ENCODE measurements at regions not wholly inside any gene's neighbourhood (a gene's known extent, or its start where the extent isn't known, plus 50 kb on each side); places are given as distances from the start of the nearest gene placed in this dataset.

DNA sequence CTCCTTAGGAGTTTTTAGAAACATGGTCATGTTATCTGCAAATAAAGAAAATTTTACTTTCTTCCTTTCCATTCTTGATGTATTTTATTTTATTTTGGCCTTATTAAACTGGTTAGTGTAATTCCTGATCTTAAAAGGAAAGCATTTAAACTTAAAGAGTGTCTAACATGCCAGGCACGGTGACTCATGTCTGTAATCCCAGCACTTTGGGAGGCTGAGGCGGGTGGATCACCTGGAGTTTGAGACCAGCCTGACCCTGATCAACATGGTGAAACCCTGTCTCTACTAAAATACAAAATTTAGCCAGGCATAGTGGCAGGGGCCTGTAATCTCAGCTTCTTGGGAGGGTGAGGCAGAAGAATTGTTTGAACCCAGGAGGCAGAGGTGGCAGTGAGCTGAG lies 281.3 kb downstream of the PTTG2 start:
- TF ChIP-seq, protein P1, sequence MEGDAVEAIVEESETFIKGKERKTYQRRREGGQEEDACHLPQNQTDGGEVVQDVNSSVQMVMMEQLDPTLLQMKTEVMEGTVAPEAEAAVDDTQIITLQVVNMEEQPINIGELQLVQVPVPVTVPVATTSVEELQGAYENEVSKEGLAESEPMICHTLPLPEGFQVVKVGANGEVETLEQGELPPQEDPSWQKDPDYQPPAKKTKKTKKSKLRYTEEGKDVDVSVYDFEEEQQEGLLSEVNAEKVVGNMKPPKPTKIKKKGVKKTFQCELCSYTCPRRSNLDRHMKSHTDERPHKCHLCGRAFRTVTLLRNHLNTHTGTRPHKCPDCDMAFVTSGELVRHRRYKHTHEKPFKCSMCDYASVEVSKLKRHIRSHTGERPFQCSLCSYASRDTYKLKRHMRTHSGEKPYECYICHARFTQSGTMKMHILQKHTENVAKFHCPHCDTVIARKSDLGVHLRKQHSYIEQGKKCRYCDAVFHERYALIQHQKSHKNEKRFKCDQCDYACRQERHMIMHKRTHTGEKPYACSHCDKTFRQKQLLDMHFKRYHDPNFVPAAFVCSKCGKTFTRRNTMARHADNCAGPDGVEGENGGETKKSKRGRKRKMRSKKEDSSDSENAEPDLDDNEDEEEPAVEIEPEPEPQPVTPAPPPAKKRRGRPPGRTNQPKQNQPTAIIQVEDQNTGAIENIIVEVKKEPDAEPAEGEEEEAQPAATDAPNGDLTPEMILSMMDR (IDR thresholded peaks at IDR 0.05; ENCODE audit: poor library complexity, severe bottlenecking), result no peak
- ATAC-seq (ENCODE audit: low read depth), result no peak
- no peak for DNase-seq (ENCODE audit: low spot score)
- H3K36me3 ChIP-seq (ENCODE audit: low read depth), result no peaks in the 10 kb centered on the region
- no peaks in the 10 kb centered on the region for H3K9me3 ChIP-seq (ENCODE audit: severe bottlenecking)
- H3K27ac ChIP-seq (ENCODE audit: poor library complexity, severe bottlenecking), result no peak overlapping the region
- no peaks in the 10 kb centered on the region for H3K27me3 ChIP-seq (ENCODE audit: insufficient read depth, poor library complexity, severe bottlenecking)
- no peak overlapping the region for H3K4me3 ChIP-seq (ENCODE audit: severe bottlenecking)
- peaks cover 16% of the 10 kb centered on the region for H3K4me1 ChIP-seq (ENCODE audit: insufficient read depth, poor library complexity, severe bottlenecking)

DNA sequence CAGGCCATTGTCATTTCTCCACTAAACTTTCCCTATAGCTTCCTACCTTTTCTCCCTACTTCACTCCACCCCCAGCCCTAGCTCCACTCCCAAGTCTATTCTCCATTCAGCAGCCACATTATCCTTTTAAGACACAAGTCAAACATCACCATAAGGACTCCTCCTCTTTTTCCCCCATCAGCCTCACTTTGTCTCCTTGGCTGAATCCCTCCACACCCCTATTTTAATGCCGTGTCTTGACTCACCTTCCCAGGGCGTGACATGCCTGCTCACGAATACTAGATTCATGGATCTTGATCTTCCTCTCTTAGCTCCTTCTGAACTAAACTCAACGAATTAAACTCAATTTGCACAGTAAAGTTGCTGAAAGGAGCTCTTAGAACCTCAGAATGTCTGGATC lies 281.9 kb downstream of the PTTG2 start:
- ATAC-seq (ENCODE audit: low read depth) (no peak), DNase-seq (ENCODE audit: low spot score) (no peak)
- H3K36me3 ChIP-seq (ENCODE audit: low read depth), result no peaks in the 10 kb centered on the region
- no peaks in the 10 kb centered on the region for H3K27me3 ChIP-seq (ENCODE audit: insufficient read depth, poor library complexity, severe bottlenecking)
- H3K9me3 ChIP-seq (ENCODE audit: severe bottlenecking), result no peaks in the 10 kb centered on the region
- H3K4me3 ChIP-seq (ENCODE audit: severe bottlenecking), result no peak overlapping the region
- TF ChIP-seq, protein P1 (IDR thresholded peaks at IDR 0.05; ENCODE audit: poor library complexity, severe bottlenecking), result no peak
- H3K27ac ChIP-seq (ENCODE audit: poor library complexity, severe bottlenecking), result no peak overlapping the region
- peaks cover 11% of the 10 kb centered on the region for H3K4me1 ChIP-seq (ENCODE audit: insufficient read depth, poor library complexity, severe bottlenecking)

DNA sequence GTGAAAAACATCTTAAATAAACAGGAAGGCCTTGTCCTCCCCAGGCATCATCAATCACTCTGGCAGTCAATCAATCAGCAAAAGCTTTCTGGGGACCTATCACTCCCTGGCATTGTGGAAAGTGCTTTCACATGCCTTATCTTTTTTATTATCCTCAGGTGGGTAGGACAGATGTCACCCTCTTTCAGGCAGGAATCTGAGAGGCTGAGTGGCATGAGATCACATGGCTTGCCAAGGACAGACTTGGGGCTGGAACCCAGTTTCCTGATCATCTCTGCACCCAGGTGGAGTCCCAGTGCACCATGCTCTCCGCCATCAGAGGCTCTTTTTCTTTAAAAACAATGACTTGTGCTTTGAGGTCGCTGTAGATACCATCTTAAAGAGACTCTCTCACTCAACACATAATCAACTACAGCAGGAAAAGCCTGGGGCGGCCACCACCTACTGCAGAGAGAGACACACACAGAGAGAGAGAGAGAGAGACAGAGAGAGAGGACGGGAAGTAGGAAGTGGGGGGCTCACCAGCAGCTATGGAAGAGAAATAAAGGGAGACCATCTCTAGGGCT lies 282.7 kb downstream of the PTTG2 start:
- H3K27me3 ChIP-seq (ENCODE audit: insufficient read depth, poor library complexity, severe bottlenecking), result no peaks in the 10 kb centered on the region
- DNase-seq (ENCODE audit: low spot score) (no peak), ATAC-seq (ENCODE audit: low read depth) (no peak)
- no peak overlapping the region for H3K27ac ChIP-seq (ENCODE audit: poor library complexity, severe bottlenecking)
- peaks cover 5% of the 10 kb centered on the region for H3K4me1 ChIP-seq (ENCODE audit: insufficient read depth, poor library complexity, severe bottlenecking)
- TF ChIP-seq, protein P1 (IDR thresholded peaks at IDR 0.05; ENCODE audit: poor library complexity, severe bottlenecking), result no peak
- no peak overlapping the region for H3K4me3 ChIP-seq (ENCODE audit: severe bottlenecking)
- H3K9me3 ChIP-seq (ENCODE audit: severe bottlenecking), result no peaks in the 10 kb centered on the region
- H3K36me3 ChIP-seq (ENCODE audit: low read depth), result no peaks in the 10 kb centered on the region

DNA sequence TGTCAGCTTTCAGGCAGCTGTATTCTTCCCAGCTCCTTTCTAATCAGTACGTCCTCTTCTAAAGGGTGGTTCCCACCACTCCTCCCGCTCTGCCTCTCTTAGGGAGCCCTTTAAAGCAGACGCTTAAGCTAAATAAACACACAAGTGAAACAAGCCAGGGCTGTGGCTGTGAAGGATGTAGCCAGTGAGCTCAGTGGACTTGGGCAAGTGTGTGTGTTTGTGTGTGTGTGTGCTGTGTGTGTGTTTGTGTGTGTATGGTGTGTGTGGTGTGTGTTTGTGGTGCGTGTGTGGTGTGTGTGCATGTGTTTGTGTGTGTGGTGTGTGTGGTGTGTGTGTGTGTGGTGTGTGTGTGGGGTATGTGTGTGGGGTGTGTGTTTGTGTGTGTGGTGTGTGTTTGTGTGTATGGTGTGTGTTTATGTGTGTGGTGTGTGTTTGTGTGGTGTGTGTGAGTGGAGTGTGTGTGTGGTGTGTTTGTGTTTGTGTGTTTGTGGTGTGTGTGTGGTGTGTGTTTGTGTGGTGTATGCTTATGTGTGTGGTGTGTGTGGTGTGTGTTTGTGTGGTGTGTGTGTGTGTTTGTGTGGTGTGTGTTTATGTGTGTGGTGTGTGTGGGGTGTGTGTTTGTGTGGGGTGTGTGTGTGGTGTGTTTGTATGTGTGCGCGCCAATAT lies 283.3 kb downstream of the PTTG2 start:
- DNase-seq (ENCODE audit: low spot score), result no peak
- no peak overlapping the region for H3K4me3 ChIP-seq (ENCODE audit: severe bottlenecking)
- TF ChIP-seq, protein P1 (IDR thresholded peaks at IDR 0.05; ENCODE audit: poor library complexity, severe bottlenecking), result no peak
- H3K4me1 ChIP-seq (ENCODE audit: insufficient read depth, poor library complexity, severe bottlenecking), result peaks cover 5% of the 10 kb centered on the region
- no peak for ATAC-seq (ENCODE audit: low read depth)
- H3K36me3 ChIP-seq (ENCODE audit: low read depth), result no peaks in the 10 kb centered on the region
- no peaks in the 10 kb centered on the region for H3K9me3 ChIP-seq (ENCODE audit: severe bottlenecking)
- H3K27me3 ChIP-seq (ENCODE audit: insufficient read depth, poor library complexity, severe bottlenecking), result no peaks in the 10 kb centered on the region
- no peak overlapping the region for H3K27ac ChIP-seq (ENCODE audit: poor library complexity, severe bottlenecking)

DNA sequence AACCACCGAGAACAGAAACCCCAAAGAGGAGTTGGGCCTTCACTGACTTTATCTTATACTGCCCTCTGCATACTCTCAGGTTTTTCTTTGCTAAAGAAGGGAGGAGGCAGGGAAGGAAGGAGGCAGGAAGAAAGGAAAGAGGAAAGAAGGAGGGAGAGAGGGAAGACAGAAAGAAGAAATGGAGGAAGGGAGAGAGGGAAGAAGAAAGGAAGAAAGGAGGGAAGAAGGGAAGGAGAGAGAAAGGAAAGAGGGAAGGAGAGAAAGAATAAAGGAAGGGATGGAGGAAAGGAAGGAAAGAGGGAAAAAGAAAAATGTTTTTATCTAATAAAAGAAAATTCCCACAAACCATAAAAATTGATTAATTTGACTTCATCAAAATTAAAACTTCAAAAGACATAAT lies 294.6 kb downstream of the PTTG2 start:
- H3K27me3 ChIP-seq (ENCODE audit: insufficient read depth, poor library complexity, severe bottlenecking), result no peaks in the 10 kb centered on the region
- DNase-seq (ENCODE audit: low spot score) (no peak), ATAC-seq (ENCODE audit: low read depth) (no peak)
- H3K36me3 ChIP-seq (ENCODE audit: low read depth), result no peaks in the 10 kb centered on the region
- no peak overlapping the region for H3K27ac ChIP-seq (ENCODE audit: poor library complexity, severe bottlenecking)
- TF ChIP-seq, protein P1 (IDR thresholded peaks at IDR 0.05; ENCODE audit: poor library complexity, severe bottlenecking), result no peak
- no peak overlapping the region for H3K4me3 ChIP-seq (ENCODE audit: severe bottlenecking)
- no peaks in the 10 kb centered on the region for H3K9me3 ChIP-seq (ENCODE audit: severe bottlenecking)
- H3K4me1 ChIP-seq (ENCODE audit: insufficient read depth, poor library complexity, severe bottlenecking), result no peaks in the 10 kb centered on the region

Data from RWPE2 (cell line).